LNCaP clone FGC (cell line): ENCODE measurements at regions not wholly inside any gene's neighbourhood (a gene's known extent, or its start where the extent isn't known, plus 50 kb on each side); places are given as distances from the start of the nearest gene placed in this dataset.
"Not testable (repeated sequence)": the region's sequence is repeated elsewhere in the genome, so short reads cannot be mapped to it uniquely, and the experiment has no call there.

Experiments
- DNase-seq: peaks from one replicate; pipeline ENCODE4 v3.0.0-alpha.2; 2011; ENCODE audit warnings: low read depth
- H3K4me3 ChIP-seq: 2 replicates; pipeline ENCODE4 v1.5.1; 2011; ENCODE audit warnings: mild to moderate bottlenecking, low read depth, low read length, control low read depth
- CTCF ChIP-seq: IDR thresholded peaks from 2 replicates; pipeline ENCODE4 v1.5.1; 2012; ENCODE audit warnings: mild to moderate bottlenecking; ENCODE audit not compliant: control insufficient read depth, insufficient read depth; ENCODE audit errors: extremely low read depth

GRCh38 chr12:59398164-59398563 lies 197.7 kb upstream of the SLC16A7 start:
- H3K4me3 ChIP-seq: no peak overlapping the region
- DNase-seq: no peak
- no peak for TF ChIP-seq CTCF

- H3K4me3 ChIP-seq: no peak overlapping the region
- TF ChIP-seq CTCF: no peak
- no peak for DNase-seq
These were observed 198.9 kb upstream of the SLC16A7 start for GRCh38 chr12:59396919-59397318.

GRCh38 chr12:59396519-59396918 lies 199.3 kb upstream of the SLC16A7 start:
- TF ChIP-seq CTCF: no peak
- no peak for DNase-seq
- H3K4me3 ChIP-seq: no peak overlapping the region

GRCh38 chr12:59395310-59395709 lies 200.5 kb upstream of the SLC16A7 start:
- not testable (repeated sequence) for H3K4me3 ChIP-seq, DNase-seq

- H3K4me3 ChIP-seq: no peak overlapping the region
- TF ChIP-seq CTCF: no peak
- no peak for DNase-seq
These were observed 202.3 kb upstream of the SLC16A7 start for GRCh38 chr12:59393506-59393905.

- no peak for TF ChIP-seq CTCF
- H3K4me3 ChIP-seq: no peak overlapping the region
- DNase-seq: no peak
These were observed 205.8 kb upstream of the SLC16A7 start for GRCh38 chr12:59389968-59390576.

GRCh38 chr12:59388694-59389093 lies 207.1 kb upstream of the SLC16A7 start:
- no peak for TF ChIP-seq CTCF
- DNase-seq: no peak
- H3K4me3 ChIP-seq: no peak overlapping the region
